ENCODE measurements at regions not wholly inside any gene's neighbourhood (a gene's known extent, or its start where the extent isn't known, plus 50 kb on each side); places are given as distances from the start of the nearest gene placed in this dataset.
"Not testable (repeated sequence)": the region's sequence is repeated elsewhere in the genome, so short reads cannot be mapped to it uniquely, and the experiment has no call there.

DNA sequence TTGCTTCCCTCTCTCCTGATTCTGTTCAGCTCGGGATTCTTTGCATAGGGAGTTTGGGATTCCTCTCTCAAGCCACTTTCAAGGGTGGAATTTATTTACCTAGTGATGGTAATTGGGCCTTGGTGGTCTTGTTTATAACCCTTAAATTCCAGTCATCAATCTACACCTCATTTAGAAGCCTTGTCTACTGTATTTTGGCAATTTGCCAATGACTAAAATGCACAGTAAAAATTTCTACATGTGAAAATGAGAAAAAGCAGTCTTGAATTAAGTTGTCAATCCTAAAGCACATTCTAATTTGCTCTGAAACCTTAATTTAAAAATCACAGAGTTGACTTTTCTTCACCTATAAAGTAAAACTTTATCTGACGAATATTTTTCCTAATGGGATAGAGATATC is 749.2 kb upstream of the CRIM1 start:
- no peak for FAIRE-seq

DNA sequence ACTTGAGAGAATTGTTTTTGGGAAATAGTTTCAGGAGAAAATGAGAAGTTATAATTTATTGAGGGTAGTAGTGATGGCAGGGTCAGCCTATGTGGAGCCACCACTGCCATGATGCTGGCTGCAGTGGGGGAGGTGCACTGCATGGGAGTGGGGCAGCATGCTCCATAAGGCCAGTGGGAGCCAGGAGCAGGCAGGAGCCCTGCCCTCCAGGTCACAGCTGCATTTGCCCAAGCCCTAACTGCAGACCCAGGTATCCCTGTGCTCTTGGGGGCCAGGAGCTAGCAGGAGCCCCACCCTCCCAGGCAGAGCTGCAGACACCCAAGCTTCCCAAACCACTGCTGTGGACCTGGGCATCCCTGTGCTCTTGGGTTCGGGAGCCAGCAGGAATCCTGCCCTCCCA is 757.3 kb upstream of the CRIM1 start:
- FAIRE-seq = no peak
- DNase-seq (ENCODE audit: insufficient read length, low spot score) = no peak

More for the DNA sequence above, 749.2 kb upstream of the CRIM1 start:
- no peak for DNase-seq (ENCODE audit: insufficient read length, low spot score)

DNA sequence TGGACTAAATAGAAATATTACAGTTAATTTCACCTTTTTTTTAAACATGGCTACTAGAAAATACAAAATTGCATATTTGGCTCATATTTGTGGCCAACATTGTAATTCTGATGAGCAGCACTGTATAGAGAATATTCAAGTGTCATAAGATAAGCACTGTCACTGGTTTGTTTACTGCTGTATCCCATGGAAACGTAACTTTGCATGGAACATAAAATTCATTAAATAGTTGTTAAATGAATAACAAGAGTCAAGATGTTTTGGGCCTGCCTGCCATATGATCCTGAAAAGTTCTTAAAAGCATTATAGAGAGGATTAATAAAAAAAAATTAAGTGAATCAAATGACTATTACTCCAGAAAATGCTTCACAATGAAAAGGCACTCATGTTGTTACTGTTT is 763.7 kb upstream of the CRIM1 start:
- FAIRE-seq (no peak), DNase-seq (ENCODE audit: insufficient read length, low spot score) (no peak)

DNA sequence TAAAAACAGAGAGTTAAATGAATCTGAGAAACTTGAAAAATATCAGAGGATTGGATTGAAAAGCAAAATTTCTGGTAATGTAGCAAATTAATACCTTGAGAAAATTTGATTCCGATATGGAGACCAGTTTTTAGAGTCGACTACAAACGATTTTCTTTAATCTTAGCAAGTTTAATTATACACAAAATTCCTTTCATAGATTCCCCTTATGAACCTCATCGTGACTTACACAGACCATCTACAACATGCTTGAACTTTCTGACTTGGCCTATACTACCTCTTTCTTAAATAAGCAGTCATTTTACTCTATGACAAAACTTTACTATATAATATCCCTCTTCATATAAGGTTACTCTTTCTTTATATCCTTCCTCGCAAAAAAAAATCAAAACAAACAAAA is 769.6 kb upstream of the CRIM1 start:
- DNase-seq (ENCODE audit: insufficient read length, low spot score) (no peak), FAIRE-seq (no peak)

DNA sequence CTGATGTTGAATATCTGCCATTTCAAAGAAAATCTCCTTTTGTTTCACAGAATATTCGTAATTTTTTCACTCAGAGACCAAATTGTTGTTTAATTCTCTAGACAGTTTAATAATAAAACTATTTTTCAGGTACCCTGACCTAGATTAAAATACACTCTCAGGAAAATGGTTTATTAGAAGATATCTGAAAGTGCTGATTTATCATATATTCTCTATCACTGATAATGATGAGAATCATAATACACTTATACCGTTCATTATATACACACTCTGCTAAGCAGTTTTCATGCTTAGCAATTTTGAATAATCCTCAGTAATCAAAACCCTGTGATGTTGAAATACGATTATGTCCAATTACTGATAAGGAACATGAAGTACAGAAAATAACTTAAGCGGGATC is 772.9 kb upstream of the CRIM1 start:
- DNase-seq (ENCODE audit: insufficient read length, low spot score) (no peak), FAIRE-seq (no peak)

DNA sequence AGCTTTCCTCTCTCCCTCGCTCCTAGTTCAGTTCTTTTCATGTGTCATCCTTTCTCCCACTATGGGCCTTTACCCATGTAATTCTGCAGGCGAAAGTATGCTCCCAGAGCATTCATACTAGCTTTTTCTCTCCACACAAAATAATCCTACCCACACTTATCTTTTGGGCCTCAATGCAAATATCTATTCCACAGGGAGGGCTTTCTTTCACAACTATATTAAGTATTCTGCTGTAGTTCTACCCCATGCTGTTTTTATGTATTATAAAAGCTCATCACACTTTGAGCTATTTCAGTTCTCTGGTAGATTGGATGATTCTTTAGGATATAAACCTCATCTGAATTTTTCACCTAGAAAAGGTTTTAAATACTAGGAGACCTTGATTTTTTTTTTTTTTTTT is 774.6 kb upstream of the CRIM1 start:
- DNase-seq (ENCODE audit: insufficient read length, low spot score) = no peak
- no peak for FAIRE-seq

DNA sequence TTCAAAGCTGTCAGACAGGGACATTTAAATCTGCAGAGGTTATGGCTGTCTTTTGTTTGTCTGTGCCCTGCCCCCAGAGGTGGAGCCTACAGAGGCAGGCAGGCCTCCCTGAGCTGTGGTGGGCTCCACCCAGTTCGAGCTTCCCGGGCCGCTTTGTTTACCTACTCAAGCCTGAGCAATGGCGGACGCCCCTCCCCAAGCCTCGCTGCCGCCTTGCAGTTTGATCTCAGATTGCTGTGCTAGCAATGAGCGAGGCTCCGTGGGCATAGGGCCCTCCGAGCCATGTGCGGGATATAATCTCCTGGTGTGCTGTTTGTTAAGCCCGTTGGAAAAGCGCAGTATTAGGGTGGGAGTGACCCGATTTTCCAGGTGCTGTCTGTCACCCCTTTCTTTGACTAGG is 787.0 kb upstream of the CRIM1 start:
- DNase-seq (ENCODE audit: insufficient read length, low spot score); FAIRE-seq: not testable (repeated sequence)

DNA sequence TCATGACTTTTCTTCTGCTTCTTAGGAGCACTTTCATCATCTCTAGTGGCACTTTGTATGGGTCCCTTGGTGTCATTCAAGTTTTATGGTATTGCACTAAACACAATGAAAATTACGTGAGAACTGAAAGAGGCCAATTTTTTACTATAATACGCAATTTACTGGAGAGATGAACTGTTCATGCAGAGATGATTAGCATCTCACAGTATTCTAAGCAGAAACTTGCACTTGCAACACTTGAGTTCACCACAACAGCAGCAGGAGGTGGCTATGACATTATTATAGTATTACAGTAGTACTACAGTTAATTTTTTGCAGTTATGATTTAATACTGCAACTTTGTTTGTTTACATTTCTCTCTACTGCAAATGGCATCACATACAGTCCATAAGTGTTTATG is 793.1 kb upstream of the CRIM1 start:
- FAIRE-seq = no peak
- no peak for DNase-seq (ENCODE audit: insufficient read length, low spot score)

DNA sequence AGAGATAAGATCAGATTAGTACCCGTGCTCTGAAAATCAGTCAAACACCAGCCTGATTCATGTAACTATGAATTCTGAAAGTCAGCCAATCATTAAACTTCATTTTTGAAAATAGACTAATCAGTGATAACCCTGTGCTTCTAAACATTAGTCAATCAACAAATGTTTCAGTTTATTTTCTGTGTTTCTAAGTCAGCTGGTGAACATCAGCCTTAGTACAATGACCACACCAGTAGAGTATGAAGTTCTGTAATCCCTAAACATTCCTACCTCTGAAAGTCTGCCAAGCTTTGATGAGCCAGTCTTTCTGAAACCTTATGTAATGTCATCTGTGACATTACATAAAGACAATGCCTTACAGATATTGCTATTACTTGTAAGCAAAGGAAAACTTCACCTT is 807.4 kb upstream of the CRIM1 start:
- FAIRE-seq (no peak), DNase-seq (ENCODE audit: insufficient read length, low spot score) (no peak)

DNA sequence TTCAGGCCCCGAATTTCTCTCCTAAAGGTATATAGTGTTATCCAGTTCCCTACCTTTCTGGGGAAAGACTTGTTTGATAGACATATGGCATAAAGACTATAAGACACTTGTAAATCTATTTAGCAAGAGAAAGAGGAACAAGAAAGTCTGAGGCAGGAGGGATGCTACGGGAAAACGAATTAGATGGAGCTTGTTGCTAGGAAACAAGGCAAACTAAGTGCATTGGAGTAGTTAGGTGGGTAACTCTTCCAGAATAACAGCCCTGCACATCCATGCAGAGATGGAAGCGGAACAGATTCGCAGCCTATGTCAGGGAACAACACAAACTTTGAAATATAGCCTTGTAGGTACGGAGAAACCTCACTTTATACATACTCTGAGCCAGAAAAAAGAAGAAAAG is 810.3 kb upstream of the CRIM1 start:
- FAIRE-seq (no peak), DNase-seq (ENCODE audit: insufficient read length, low spot score) (no peak)

DNA sequence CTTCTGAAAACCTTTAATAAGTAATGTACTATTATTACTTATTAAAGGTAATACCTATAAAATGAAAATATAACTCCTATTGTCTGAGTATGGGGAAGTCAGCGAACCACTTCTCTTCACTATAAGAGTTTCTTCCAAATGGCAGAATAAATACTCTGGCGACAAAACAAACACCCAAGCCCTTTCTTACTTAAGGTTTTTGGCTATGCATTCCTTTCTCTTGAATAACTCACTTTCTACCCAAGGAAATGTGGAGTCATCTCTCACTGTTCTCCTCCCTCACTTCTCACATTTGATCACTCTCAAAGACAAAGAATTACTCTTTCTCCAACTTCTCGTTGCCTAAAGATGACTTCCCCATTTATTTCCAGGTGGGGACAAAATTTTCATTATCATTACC is 816.8 kb upstream of the CRIM1 start:
- DNase-seq (ENCODE audit: insufficient read length, low spot score) = no peak
- FAIRE-seq = no peak

DNA sequence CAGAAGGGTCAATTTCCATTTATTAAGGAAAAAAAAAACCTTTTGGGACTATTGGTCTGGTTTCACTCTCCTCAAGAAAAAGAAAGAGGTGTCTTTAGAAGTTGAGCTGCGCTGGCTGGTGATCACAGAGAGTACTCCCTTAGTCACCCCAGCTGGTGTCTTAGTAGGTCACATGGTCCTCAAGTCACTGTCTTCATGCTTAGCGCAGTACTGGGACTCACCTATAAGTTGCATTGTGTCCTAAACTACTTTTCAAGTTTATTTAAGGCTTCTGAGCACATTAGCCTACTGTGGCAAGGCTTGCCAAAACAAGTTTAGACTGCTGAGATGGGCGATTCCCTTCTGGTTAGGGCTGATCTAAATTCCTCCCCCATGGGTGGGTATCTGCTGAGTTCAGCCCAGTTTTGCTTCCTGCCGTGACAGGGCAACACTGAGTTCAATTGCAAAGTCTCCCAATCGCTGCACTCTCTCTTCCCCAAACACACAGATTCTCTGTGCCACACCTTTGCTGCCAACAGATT is 824.9 kb upstream of the CRIM1 start:
- DNase-seq (ENCODE audit: insufficient read length, low spot score) (no peak), FAIRE-seq (no peak)

DNA sequence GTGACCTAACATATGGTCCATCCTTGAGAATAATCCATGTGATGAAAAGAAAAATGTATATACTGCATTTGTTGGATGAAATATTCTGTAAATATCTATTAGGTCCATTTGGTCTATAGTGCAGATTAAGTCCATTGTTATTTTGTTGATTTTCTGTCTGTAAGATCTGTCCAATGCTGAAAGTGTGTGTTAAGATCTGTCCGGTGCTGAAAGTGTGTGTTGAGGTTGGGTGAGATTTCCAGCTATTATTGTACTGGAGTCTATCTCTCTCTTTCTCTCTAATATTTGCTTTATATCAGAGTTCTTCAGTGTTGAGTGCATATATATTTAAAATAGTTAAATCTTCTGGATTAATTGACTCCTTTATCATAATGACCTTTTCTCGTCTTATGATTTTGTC is 828.8 kb upstream of the CRIM1 start:
- no peak for FAIRE-seq
- no peak for DNase-seq (ENCODE audit: insufficient read length, low spot score)

DNA sequence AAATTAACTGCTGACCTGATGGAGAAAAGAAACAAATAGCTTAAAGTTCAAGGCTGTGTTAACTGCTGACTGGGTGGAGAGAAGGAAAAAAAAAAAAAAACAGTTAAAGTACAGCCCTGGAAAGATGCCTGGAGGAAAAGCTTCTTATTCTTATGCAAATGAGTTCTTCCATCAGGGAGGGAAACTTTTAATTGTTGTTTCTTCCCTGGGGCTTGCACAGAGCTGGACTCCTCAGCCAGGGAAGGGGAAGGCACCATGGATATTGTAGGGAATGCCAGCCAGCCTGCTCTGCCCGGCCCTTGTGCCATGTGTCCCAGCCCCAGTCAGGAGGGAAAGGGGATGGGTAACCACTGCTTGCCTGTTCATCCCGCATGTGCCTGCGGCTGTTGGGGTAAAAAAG is 833.1 kb upstream of the CRIM1 start:
- no peak for FAIRE-seq
- no peak for DNase-seq (ENCODE audit: insufficient read length, low spot score)

DNA sequence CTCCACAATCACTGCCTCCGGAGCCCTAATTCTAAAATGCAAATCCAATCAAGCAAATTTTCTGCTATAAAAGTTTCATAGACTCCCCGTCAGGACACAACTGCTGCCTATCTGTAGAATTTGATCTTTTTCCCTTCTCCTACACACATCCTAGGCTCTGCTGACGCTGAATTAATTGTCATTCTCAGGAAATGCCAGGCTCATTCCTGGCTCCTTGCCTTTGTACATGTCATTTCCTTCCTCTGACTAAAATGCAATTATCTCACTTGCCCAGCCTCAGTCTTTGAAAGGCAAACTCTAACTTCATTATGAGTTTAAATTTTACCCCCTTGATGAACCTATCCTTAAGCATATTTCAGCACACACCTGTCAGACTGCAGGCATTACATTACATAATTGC is 844.9 kb upstream of the CRIM1 start:
- FAIRE-seq (no peak), DNase-seq (ENCODE audit: insufficient read length, low spot score) (no peak)

DNA sequence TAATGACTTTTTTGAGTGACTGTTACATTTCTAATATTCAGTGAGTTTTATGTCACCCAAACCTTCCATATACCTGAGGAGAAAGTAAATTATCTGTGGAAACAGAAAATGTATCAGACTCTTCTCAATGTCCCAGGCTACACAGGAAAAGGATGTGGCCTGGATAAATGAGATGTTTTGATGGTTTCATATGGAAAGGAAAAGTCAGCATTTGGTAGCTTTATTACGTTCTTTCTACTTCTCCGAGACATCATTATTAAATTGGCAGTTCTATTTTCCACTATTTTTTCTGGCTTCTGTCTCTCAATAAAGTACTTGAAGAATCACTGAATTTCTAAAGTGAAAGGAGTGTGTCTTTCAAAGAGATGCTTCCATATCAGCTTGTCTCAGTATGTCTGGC is 847.0 kb upstream of the CRIM1 start:
- no peak for FAIRE-seq
- DNase-seq (ENCODE audit: insufficient read length, low spot score) = no peak

DNA sequence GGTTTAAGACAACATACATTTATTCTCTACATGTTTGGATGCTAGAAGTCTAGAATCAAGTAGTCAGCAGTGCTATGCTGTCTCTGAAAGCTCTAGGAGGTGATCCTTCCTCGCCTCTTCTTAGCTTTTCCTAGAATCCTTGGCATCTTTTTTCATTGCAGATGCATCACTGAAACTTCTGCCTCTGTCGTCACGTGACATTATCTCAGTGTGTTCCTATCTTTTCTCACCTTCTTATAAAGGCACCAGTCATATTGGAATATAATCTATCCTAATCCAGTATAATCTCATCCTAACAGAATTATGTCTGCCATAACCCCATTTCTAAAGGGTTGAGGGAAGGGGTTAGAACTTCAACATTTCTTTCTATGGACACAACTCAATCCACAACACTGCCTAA is 851.2 kb upstream of the CRIM1 start:
- no peak for FAIRE-seq
- no peak for DNase-seq (ENCODE audit: insufficient read length, low spot score)

DNA sequence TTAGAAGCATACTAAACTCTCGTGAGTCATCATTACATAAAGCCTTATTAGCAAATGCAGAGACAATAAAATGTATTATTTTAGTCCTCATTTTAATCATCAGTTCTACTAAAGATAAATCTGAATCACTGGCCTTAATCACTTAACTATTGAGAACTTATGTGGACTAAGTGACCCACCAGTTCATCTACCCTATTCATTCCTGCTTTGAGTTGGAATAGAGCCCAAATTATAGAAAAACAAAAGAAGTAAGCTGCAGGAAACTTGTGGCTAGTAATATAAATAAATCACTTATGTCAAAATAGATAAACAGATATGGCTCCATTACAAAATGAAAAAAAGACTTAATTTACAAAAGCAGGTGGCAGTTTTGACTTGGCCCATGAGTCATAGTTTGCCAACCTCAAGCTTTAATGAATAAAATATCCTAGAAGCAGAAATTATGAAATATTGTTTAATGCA is 851.8 kb upstream of the CRIM1 start:
- no peak for FAIRE-seq
- DNase-seq (ENCODE audit: insufficient read length, low spot score) = no peak

DNA sequence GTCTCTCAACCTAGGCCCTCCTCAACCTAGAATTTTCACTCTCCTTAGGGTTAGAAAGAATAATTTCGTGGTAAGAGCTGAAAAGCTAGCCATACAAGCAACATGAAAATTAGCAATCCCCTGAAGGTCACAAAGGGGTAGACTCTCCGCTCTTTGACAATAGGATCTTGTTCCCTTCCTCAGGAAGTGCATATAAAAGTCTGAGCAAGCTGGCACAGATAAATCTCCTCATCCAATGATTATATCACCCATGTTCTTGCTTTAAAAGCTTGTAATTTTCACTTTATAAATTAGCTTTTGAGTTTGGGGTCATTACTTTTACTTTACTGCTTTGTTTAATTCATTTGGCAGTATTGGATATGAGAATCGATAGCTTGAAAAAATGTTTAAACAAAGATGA is 852.3 kb upstream of the CRIM1 start:
- FAIRE-seq (no peak), DNase-seq (ENCODE audit: insufficient read length, low spot score) (no peak)

DNA sequence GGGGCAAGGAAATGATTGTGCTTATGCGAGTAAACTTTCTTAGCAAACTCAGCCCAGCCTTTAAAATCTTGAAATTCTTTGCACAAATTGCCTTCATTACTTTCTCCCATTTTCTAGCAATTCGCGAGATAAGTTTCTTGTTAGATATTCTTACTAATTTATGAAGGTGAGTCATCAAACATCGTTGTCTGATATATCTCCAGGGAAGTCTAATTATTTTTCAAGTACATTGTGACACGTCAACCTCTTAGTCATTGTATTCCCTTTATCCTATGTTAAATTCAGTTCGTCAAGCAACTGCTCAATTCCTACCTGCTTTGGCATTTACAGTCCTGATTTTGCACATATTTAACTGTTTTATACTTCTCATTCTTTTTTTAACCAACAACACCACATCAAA is 854.5 kb upstream of the CRIM1 start:
- DNase-seq (ENCODE audit: insufficient read length, low spot score) (no peak), FAIRE-seq (no peak)

DNA sequence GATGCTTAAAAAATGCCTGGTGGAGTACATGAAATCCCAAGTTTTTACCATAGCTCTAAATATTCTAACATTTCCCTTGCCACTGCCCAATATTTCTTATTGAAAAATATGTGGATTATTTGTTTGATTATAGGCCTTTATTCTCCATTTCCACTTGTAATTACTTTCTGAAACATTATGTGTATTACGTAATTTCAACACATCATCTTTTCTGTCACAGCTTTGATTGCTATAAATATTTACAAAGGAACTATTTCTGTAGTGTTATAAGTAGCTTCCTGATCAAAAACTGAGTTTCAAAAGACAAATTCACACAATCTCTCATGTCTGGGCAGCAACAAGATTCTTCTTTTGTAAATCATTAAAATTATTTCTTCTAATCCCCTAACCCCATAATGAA is 859.6 kb upstream of the CRIM1 start:
- DNase-seq (ENCODE audit: insufficient read length, low spot score) (no peak), FAIRE-seq (no peak)

DNA sequence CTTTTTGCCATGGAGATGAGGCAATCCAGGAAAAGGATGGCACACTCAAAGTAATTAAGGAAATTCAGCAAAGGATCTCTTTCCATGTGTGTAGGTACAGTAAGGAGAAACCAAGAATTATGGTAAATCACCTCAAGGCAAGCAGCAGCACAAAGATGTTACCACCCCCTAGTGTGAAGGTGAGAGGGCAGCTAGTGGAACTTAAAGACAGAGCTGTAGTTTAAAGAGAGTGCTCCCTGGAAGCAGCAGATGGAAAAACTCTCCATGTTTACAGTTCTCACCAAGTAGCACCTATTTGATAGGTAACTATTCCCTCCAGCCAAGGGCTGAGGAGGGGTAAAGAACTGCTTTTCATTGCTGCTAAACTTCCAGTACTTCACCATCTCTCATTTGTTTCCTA is 860.4 kb upstream of the CRIM1 start:
- FAIRE-seq = no peak
- no peak for DNase-seq (ENCODE audit: insufficient read length, low spot score)

DNA sequence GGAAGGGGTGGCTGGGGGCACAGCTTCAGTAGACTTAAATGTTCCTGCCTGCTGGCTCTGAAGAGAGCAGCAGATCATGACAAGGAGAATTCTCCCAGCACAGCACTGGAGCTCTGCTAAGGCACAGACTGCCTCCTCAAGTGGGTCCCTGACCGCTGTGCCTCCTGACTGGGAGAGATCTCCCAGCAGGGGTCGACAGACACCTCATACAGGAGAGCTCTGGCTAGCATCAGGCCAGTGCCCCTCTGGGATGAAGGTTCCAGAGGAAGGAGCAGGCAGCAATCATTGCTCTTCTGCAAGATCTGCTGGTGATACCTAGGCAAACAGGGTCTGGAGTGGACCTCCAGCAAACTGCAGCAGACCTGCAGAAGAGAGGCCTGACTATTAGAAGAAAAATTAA is 877.5 kb upstream of the CRIM1 start:
- DNase-seq (ENCODE audit: insufficient read length, low spot score); FAIRE-seq: not testable (repeated sequence)

DNA sequence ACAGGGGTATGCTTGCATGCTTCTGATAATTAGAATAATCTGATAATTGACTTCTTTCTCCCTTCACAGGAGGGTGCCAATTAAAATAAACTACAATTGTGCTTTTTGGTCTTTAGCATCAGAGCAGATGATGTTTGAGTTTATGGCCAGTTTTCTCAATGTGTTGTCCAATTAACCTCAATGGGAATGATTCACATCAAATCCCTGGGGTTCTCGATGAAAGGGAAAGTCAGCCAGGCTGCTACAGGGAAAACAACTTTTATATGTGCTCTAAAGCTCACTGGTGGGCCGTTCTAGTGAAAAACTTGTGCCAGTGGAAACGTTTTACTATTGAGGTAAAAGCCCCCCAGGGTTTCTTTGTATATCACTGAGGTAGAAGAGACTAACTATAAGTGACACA is 887.3 kb upstream of the CRIM1 start:
- DNase-seq (ENCODE audit: insufficient read length, low spot score) = no peak
- no peak for FAIRE-seq
